ENCODE measurements at regions not wholly inside any gene's neighbourhood (a gene's known extent, or its start where the extent isn't known, plus 50 kb on each side); places are given as distances from the start of the nearest gene placed in this dataset.

- TF ChIP-seq CTCF (IDR thresholded peaks at IDR 0.05; ENCODE audit: low read length) (no peak), EZH2 (optimal IDR thresholded peaks at IDR 0.05; ENCODE audit: low read depth, low read length) (no peak)
Measured at GRCh38 chr20:19025430-19026120, 186.9 kb upstream of the SLC24A3 start.

Data from MM.1S (cell line).